MCF 10A (cell line): ENCODE measurements at regions not wholly inside any gene's neighbourhood (a gene's known extent, or its start where the extent isn't known, plus 50 kb on each side); places are given as distances from the start of the nearest gene placed in this dataset.

Source experiments
- BruUV-seq: library from RNA; stranded (reverse); fragments of 400-500 nt; replicated peaks from 2 replicates; lab custom pipeline; 2021; lab: Mats Ljungman, UMichigan
- CTCF ChIA-PET: fragments of 300-600 bp; sonication (Branson Sonifier 250); formaldehyde crosslinking; extraction: SDS; loops from one replicate; lab custom pipeline; 2021; ENCODE audit warnings: antibody characterized with exemption, inconsistent platforms; lab: Yijun Ruan, JAX
- POLR2A ChIA-PET: fragments of 300-600, 350-650 bp; sonication (Branson Sonifier 250); formaldehyde crosslinking; extraction: SDS; loops from one replicate; lab custom pipeline; 2020; ENCODE audit warnings: antibody characterized with exemption, inconsistent platforms; lab: Yijun Ruan, JAX
- DNase-seq: peaks from one replicate; pipeline ENCODE4 v3.0.0-alpha.2; 2018; ENCODE audit not compliant: unreplicated experiment
- H3K27ac Mint-ChIP-seq: one replicate; pipeline ENCODE4 v1.8.0; 2022; ENCODE audit warnings: mild to moderate bottlenecking, low read depth, mixed read lengths; ENCODE audit not compliant: unreplicated experiment
- H3K27me3 Mint-ChIP-seq: one replicate; pipeline ENCODE4 v1.8.0; 2022; ENCODE audit warnings: mixed read lengths; ENCODE audit not compliant: insufficient read depth, unreplicated experiment
- H3K36me3 Mint-ChIP-seq: one replicate; pipeline ENCODE4 v1.8.0; 2022; ENCODE audit warnings: mild to moderate bottlenecking, moderate library complexity, mixed read lengths; ENCODE audit not compliant: insufficient read depth, unreplicated experiment
- H3K4me1 Mint-ChIP-seq: one replicate; pipeline ENCODE4 v1.8.0; 2022; ENCODE audit warnings: mixed read lengths; ENCODE audit not compliant: insufficient read depth, unreplicated experiment
- H3K4me3 Mint-ChIP-seq: one replicate; pipeline ENCODE4 v1.8.0; 2022; ENCODE audit warnings: mild to moderate bottlenecking, moderate library complexity, mixed read lengths; ENCODE audit not compliant: unreplicated experiment
- H3K9me3 Mint-ChIP-seq: one replicate; pipeline ENCODE4 v1.8.0; 2022; ENCODE audit warnings: mixed read lengths; ENCODE audit not compliant: unreplicated experiment
- CTCF ChIP-seq: fragments of 200-600 bp; IDR thresholded peaks from one replicate; pipeline ENCODE4 v1.8.0; 2022; ENCODE audit warnings: antibody characterized with exemption, mild to moderate bottlenecking; ENCODE audit not compliant: unreplicated experiment
- intact Hi-C: fragments of 100-400 bp; cut with micrococcal nuclease; formaldehyde crosslinking; loops from 2 replicates; pipeline ENCODE4 v1.14.1; 2022

- intact Hi-C loops, result no loop called here
- POLR2A ChIA-PET, result interaction anchor here (0.7 kb wide), 1 partner anchor 402 kb away, joined by 3 read pairs; no protein-coding TSS in a partner anchor
- Mint-ChIP-seq H3K9me3 (no peaks in the 10 kb centered on the region), H3K4me1 (peaks cover 11% of the 10 kb centered on the region), H3K27me3 (no peaks in the 10 kb centered on the region), H3K36me3 (no peaks in the 10 kb centered on the region), H3K4me3 (no peak overlapping the region), H3K27ac (no peak overlapping the region)
- DNase-seq, result no peak
- no peak for TF ChIP-seq CTCF
- CTCF ChIA-PET, result no interaction called here
- BruUV-seq, result no TSS peak
Measured at GRCh38 chr20:58021481-58021880, 207.0 kb downstream of the ANKRD60 start.

GRCh38 chr20:58020656-58021454 is 207.6 kb downstream of the ANKRD60 start:
- no peak for TF ChIP-seq CTCF
- Mint-ChIP-seq H3K27me3 (no peaks in the 10 kb centered on the region), H3K4me1 (peaks cover 11% of the 10 kb centered on the region), H3K36me3 (no peaks in the 10 kb centered on the region), H3K9me3 (peaks cover 2% of the 10 kb centered on the region), H3K4me3 (no peak overlapping the region), H3K27ac (no peak overlapping the region)
- intact Hi-C loops, result no loop called here
- POLR2A ChIA-PET, result interaction anchor here (0.7 kb wide), 1 partner anchor 401 kb away, joined by 3 read pairs; no protein-coding TSS in a partner anchor
- no TSS peak for BruUV-seq
- CTCF ChIA-PET, result no interaction called here
- DNase-seq, result no peak

GRCh38 chr20:58019850-58020625 is 208.4 kb downstream of the ANKRD60 start:
- no peak for TF ChIP-seq CTCF
- CTCF ChIA-PET, result no interaction called here
- Mint-ChIP-seq H3K27me3 (no peaks in the 10 kb centered on the region), H3K27ac (no peak overlapping the region), H3K4me1 (peaks cover 11% of the 10 kb centered on the region), H3K36me3 (no peaks in the 10 kb centered on the region), H3K9me3 (peaks cover 7% of the 10 kb centered on the region), H3K4me3 (no peak overlapping the region)
- POLR2A ChIA-PET, result no interaction called here
- no peak for DNase-seq
- BruUV-seq, result no TSS peak
- intact Hi-C loops, result no loop called here
